Neural cell (in vitro differentiated cells): ENCODE measurements at regions not wholly inside any gene's neighbourhood (a gene's known extent, or its start where the extent isn't known, plus 50 kb on each side); places are given as distances from the start of the nearest gene placed in this dataset.

Experiments used
- H2AFZ ChIP-seq: fragments of 200-600, 300-800 bp; sonication (generic), shearing (Covaris generic); 2 replicates; pipeline ENCODE4 v1.6.0; 2014; ENCODE audit warnings: low read depth, mild to moderate bottlenecking, antibody characterized with exemption, low read length, moderate library complexity
- H3F3A ChIP-seq: fragments of 200-600 bp; shearing (Covaris generic); 2 replicates; pipeline ENCODE4 v1.6.1; 2016; ENCODE audit warnings: mild to moderate bottlenecking, moderate library complexity, mixed read lengths, antibody characterized with exemption, low read length; ENCODE audit not compliant: insufficient read depth, poor library complexity, severe bottlenecking
- H3K27ac ChIP-seq: fragments of 200-600, 300-800 bp; sonication (generic), shearing (Covaris generic); 2 replicates; pipeline ENCODE4 v1.5.1; 2014; ENCODE audit warnings: mild to moderate bottlenecking, low read length, moderate library complexity
- H3K27me3 ChIP-seq: fragments of 300-800, 200-600 bp; sonication (generic), shearing (Covaris generic); 2 replicates; pipeline ENCODE4 v1.6.0; 2014; ENCODE audit warnings: mild to moderate bottlenecking, low read depth, low read length, moderate library complexity; ENCODE audit not compliant: insufficient read depth
- H3K36me3 ChIP-seq: fragments of 300-800, 200-600 bp; sonication (generic), shearing (Covaris generic); 2 replicates; pipeline ENCODE4 v1.5.1; 2014; ENCODE audit warnings: mild to moderate bottlenecking, antibody characterized with exemption, low read length, moderate library complexity; ENCODE audit not compliant: insufficient read depth
- H3K4me2 ChIP-seq: fragments of 300-800, 200-600 bp; sonication (generic), shearing (Covaris generic); 2 replicates; pipeline ENCODE4 v1.6.0; 2014; ENCODE audit warnings: mild to moderate bottlenecking, low read length
- H3K4me3 ChIP-seq: fragments of 300-800, 200-600 bp; sonication (generic), shearing (Covaris generic); 2 replicates; pipeline ENCODE4 v1.5.1; 2014; ENCODE audit warnings: mild to moderate bottlenecking, low read length, moderate library complexity
- H3K79me2 ChIP-seq: fragments of 200-600 bp; shearing (Covaris generic); replicated peaks from 2 replicates; pipeline ENCODE4 v1.6.0; 2014; ENCODE audit warnings: mild to moderate bottlenecking, low read length, moderate library complexity; ENCODE audit not compliant: insufficient read depth
- H3K9ac ChIP-seq: fragments of 300-800, 200-600 bp; sonication (generic), shearing (Covaris generic); 2 replicates; pipeline ENCODE4 v1.6.1; 2016; ENCODE audit warnings: mild to moderate bottlenecking, low read length, mixed read lengths
- H3K9me2 ChIP-seq: fragments of 200-600 bp; shearing (Covaris generic); 2 replicates; pipeline ENCODE4 v1.6.1; 2016; ENCODE audit warnings: mild to moderate bottlenecking, low read length, mixed read lengths; ENCODE audit not compliant: insufficient read depth
- H3K9me3 ChIP-seq: fragments of 200-600, 300-800 bp; sonication (generic), shearing (Covaris generic); 2 replicates; pipeline ENCODE4 v1.6.1; 2016; ENCODE audit warnings: mild to moderate bottlenecking, mixed run types, low read length, moderate library complexity, mixed read lengths
- H4K20me1 ChIP-seq: fragments of 200-600 bp; shearing (Covaris generic); 2 replicates; pipeline ENCODE4 v1.6.1; 2016; ENCODE audit warnings: mild to moderate bottlenecking, mixed run types; ENCODE audit not compliant: insufficient read depth
- EP300 ChIP-seq: fragments of 450-650 bp; conservative IDR thresholded peaks from 2 replicates; pipeline ENCODE4 v1.6.1; 2014; ENCODE audit warnings: antibody characterized with exemption, mild to moderate bottlenecking, moderate library complexity; ENCODE audit not compliant: poor library complexity, severe bottlenecking
- EZH2 ChIP-seq: fragments of 200-600, 300-800 bp; shearing (Covaris generic), sonication (generic); IDR thresholded peaks from 2 replicates; pipeline ENCODE4 v1.6.1; 2014; ENCODE audit warnings: antibody characterized with exemption, low read length, borderline replicate concordance, mild to moderate bottlenecking; ENCODE audit not compliant: insufficient read depth, poor library complexity, severe bottlenecking
- MXI1 ChIP-seq: fragments of 450-650 bp; conservative IDR thresholded peaks from 2 replicates; pipeline ENCODE4 v1.6.1; 2014; ENCODE audit warnings: antibody characterized with exemption, mild to moderate bottlenecking; ENCODE audit not compliant: poor library complexity, severe bottlenecking
- POLR2AphosphoS5 ChIP-seq: IDR thresholded peaks from 2 replicates; pipeline ENCODE4 v1.6.1; 2012
- RAD21 ChIP-seq: fragments of 450-650 bp; conservative IDR thresholded peaks from 2 replicates; pipeline ENCODE4 v1.6.1; 2014; ENCODE audit warnings: antibody characterized with exemption, mild to moderate bottlenecking, moderate library complexity
- SMC3 ChIP-seq: fragments of 450-650 bp; conservative IDR thresholded peaks from 2 replicates; pipeline ENCODE4 v1.6.1; 2014; ENCODE audit warnings: antibody characterized with exemption, mild to moderate bottlenecking, moderate library complexity; ENCODE audit not compliant: poor library complexity
- TAF1 ChIP-seq: IDR thresholded peaks from 2 replicates; pipeline ENCODE4 v1.6.1; 2012; ENCODE audit warnings: low read depth
- TF ChIP-seq, protein P1 (sequence below): IDR thresholded peaks from 2 replicates; pipeline ENCODE4 v1.6.1; 2012; ENCODE audit warnings: borderline replicate concordance
- TF ChIP-seq, protein P2 (sequence below): fragments of 450-650 bp; IDR thresholded peaks from 2 replicates; pipeline ENCODE4 v1.5.1; 2014; ENCODE audit warnings: antibody characterized with exemption, mild to moderate bottlenecking, moderate library complexity; ENCODE audit not compliant: poor library complexity, severe bottlenecking

DNA sequence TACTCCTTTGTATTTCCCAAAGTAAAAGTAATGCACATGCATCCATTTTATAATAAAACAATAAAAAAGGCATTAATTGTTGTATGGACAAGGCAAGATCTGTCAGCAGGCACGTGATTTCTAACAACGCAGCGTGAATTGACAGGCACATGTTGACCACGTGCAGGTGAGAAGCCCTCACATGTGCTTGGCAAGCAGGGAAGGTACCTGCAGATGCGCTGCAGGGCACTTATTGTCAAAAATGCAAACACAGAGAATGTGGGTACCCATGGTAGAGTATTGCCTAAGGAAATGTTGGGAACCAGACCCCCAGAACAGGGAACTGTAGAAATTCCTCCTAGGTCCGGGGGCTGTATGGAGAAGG is 515.0 kb upstream of the HS6ST1 start:
- Histone ChIP-seq H3F3A (no peaks in the 10 kb centered on the region), H3K27ac (peak overlapping the region; percentile 42), H2AFZ (no peak overlapping the region), H4K20me1 (no peaks in the 10 kb centered on the region), H3K79me2 (no peaks in the 10 kb centered on the region), H3K9me2 (no peaks in the 10 kb centered on the region), H3K36me3 (no peaks in the 10 kb centered on the region), H3K9me3 (no peaks in the 10 kb centered on the region), H3K4me3 (no peak overlapping the region), H3K9ac (peak overlapping the region; percentile 23), H3K4me2 (no peak overlapping the region), H3K27me3 (no peaks in the 10 kb centered on the region)
- TF ChIP-seq EP300: no peak
- TF ChIP-seq, protein P1, sequence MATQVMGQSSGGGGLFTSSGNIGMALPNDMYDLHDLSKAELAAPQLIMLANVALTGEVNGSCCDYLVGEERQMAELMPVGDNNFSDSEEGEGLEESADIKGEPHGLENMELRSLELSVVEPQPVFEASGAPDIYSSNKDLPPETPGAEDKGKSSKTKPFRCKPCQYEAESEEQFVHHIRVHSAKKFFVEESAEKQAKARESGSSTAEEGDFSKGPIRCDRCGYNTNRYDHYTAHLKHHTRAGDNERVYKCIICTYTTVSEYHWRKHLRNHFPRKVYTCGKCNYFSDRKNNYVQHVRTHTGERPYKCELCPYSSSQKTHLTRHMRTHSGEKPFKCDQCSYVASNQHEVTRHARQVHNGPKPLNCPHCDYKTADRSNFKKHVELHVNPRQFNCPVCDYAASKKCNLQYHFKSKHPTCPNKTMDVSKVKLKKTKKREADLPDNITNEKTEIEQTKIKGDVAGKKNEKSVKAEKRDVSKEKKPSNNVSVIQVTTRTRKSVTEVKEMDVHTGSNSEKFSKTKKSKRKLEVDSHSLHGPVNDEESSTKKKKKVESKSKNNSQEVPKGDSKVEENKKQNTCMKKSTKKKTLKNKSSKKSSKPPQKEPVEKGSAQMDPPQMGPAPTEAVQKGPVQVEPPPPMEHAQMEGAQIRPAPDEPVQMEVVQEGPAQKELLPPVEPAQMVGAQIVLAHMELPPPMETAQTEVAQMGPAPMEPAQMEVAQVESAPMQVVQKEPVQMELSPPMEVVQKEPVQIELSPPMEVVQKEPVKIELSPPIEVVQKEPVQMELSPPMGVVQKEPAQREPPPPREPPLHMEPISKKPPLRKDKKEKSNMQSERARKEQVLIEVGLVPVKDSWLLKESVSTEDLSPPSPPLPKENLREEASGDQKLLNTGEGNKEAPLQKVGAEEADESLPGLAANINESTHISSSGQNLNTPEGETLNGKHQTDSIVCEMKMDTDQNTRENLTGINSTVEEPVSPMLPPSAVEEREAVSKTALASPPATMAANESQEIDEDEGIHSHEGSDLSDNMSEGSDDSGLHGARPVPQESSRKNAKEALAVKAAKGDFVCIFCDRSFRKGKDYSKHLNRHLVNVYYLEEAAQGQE: no peak
- no peak for TF ChIP-seq EZH2
- TF ChIP-seq, protein P2, sequence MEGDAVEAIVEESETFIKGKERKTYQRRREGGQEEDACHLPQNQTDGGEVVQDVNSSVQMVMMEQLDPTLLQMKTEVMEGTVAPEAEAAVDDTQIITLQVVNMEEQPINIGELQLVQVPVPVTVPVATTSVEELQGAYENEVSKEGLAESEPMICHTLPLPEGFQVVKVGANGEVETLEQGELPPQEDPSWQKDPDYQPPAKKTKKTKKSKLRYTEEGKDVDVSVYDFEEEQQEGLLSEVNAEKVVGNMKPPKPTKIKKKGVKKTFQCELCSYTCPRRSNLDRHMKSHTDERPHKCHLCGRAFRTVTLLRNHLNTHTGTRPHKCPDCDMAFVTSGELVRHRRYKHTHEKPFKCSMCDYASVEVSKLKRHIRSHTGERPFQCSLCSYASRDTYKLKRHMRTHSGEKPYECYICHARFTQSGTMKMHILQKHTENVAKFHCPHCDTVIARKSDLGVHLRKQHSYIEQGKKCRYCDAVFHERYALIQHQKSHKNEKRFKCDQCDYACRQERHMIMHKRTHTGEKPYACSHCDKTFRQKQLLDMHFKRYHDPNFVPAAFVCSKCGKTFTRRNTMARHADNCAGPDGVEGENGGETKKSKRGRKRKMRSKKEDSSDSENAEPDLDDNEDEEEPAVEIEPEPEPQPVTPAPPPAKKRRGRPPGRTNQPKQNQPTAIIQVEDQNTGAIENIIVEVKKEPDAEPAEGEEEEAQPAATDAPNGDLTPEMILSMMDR: no peak

DNA sequence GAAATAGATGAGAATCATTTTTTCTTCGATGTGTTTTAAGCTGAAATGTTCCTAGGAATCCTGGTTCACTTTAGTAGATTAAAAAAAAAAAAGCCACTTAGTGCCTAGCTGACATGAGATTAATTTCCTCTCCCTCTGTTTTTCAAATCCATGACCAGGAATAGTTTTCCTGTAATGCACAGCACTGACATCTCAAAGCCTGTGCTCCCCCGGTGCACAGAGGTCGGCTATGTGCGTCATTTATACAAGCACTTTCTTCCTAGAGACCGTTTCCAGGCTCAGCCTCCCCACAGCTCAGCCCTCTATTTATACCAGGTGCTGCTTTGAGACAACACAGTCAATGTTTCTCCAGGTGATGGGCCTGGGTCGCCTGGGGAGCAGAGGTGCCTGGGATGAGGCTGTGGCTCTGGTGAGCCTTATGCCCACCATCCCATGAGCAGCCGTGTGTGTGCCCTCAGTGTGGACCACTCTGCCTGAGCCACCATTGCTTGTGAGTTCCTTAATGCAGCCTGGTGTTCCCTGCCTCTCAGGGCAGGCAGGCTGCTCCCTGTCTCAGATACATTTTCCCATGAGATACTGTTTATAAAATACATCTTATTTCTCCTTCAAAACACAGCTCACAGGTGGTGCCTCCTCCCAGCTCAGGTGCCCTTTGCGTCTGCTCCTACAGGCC is 515.7 kb upstream of the HS6ST1 start:
- H3K9me2 ChIP-seq: no peaks in the 10 kb centered on the region
- H3K9me3 ChIP-seq: no peaks in the 10 kb centered on the region
- H4K20me1 ChIP-seq: no peaks in the 10 kb centered on the region
- no peaks in the 10 kb centered on the region for H3K36me3 ChIP-seq
- H3K4me2 ChIP-seq: no peak overlapping the region
- H3K9ac ChIP-seq: peak overlapping the region; percentile 23
- no peaks in the 10 kb centered on the region for H3K79me2 ChIP-seq
- no peaks in the 10 kb centered on the region for H3K27me3 ChIP-seq
- H2AFZ ChIP-seq: no peak overlapping the region
- no peak overlapping the region for H3K4me3 ChIP-seq
- H3K27ac ChIP-seq: peak overlapping the region; percentile 42
- no peaks in the 10 kb centered on the region for H3F3A ChIP-seq
- TF ChIP-seq POLR2AphosphoS5 (peak; percentile 34), SMC3 (no peak), EP300 (no peak), EZH2 (no peak), TAF1 (no peak), MXI1 (no peak), RAD21 (no peak)
- TF ChIP-seq, protein P2: no peak
- TF ChIP-seq, protein P1: peak; percentile 79
